ENCODE measurements at regions not wholly inside any gene's neighbourhood (a gene's known extent, or its start where the extent isn't known, plus 50 kb on each side); places are given as distances from the start of the nearest gene placed in this dataset.

DNA sequence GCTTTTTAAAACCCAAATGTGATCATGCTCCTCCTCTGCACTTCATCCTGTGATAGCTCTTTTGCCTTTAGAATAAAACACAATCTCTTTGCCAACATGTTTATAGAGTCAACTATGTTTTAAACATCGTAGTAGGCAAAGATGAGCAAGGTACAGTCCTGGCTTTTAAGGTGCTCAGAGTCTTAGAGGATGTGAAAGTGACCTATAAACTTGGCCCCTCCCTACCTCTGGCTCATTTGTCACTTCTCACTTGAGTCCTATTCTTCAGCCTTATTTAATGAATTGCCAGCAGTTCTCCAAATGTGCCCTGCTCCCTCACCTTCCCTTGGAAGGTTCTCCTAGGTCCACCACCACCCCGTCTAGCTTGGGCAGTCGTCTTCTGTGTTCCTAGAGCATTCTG lies 617.0 kb upstream of the NR5A2 start:
- TF ChIP-seq CTCF (conservative IDR thresholded peaks at IDR 0.05; ENCODE audit: control insufficient read depth, insufficient read depth, low read depth, low read length) = no peak

DNA sequence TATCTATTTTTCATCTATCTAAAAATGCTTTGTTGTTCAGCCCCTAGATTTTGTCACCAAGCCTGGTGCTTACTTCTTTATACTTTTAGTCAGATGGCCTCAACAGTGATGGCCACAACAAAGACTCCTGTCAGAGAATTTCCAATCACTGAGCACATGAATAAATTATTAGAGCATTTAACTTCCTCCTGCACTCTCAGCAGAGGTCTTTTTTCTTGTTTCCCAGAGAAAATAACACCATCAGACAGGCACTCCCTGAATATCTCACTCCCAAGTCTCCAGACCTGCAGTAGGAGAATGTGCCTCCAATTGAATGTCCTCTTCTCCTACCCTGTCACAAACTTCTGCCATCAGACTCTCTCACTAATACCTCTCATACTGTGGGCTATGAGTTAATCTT lies 616.0 kb upstream of the NR5A2 start:
- no peak overlapping the region for H3K4me3 ChIP-seq (ENCODE audit: control insufficient read depth, low read depth, low read length)
- DNase-seq (ENCODE audit: low read depth) = no peak
- TF ChIP-seq CTCF (conservative IDR thresholded peaks at IDR 0.05; ENCODE audit: control insufficient read depth, insufficient read depth, low read depth, low read length) = no peak

More for the DNA sequence above, 617.0 kb upstream of the NR5A2 start:
- no peak overlapping the region for H3K4me3 ChIP-seq (ENCODE audit: control insufficient read depth, low read depth, low read length)
- DNase-seq (ENCODE audit: low read depth) = no peak

DNA sequence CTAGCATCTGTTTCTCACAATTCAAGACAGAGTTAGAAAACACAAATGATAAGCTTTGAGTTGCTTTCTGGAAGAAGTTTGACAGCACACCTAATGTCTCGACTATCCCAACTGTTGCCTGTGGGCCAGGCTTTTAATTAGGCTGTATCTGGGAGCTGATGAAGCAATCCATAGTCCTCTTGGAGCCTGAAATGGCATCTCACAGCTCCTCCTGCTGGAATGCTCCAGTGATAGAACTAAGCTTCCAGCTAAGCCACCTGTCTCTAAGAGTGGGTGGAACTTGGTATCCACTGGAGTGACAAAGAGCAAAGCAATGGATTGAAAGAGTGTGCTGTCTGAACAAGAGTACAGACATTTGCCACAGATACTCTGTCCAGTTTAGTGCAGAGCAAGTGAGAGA lies 605.3 kb upstream of the NR5A2 start:
- H3K4me3 ChIP-seq (ENCODE audit: control insufficient read depth, low read depth, low read length) = no peak overlapping the region
- TF ChIP-seq CTCF (conservative IDR thresholded peaks at IDR 0.05; ENCODE audit: control insufficient read depth, insufficient read depth, low read depth, low read length) = peak; percentile 33
- DNase-seq (ENCODE audit: low read depth) = peak; percentile 34

- TF ChIP-seq CTCF (conservative IDR thresholded peaks at IDR 0.05; ENCODE audit: control insufficient read depth, insufficient read depth, low read depth, low read length) = no peak
- no peak overlapping the region for H3K4me3 ChIP-seq (ENCODE audit: control insufficient read depth, low read depth, low read length)
- DNase-seq (ENCODE audit: low read depth) = no peak
These were observed 579.6 kb upstream of the NR5A2 start for GRCh38 chr1:199447906-199448305.

DNA sequence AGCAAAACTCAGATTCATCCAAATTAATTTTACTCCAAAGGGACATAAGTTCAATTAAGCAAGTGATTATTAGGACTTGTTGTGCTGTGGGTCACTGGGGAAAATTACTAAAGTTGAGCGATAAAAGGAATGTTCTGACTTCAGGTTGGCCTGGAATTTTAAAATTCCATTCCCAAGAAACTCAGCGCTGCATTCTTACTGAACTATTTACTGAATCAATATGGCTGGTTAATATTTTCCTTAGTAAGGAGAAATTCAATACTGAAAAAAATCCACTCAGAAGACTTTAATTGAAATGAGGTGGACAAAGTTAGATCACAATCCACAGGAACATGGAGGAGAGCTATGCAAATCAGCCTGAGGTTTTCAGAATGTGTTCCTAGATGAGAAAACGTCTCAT lies 578.9 kb upstream of the NR5A2 start:
- TF ChIP-seq CTCF (conservative IDR thresholded peaks at IDR 0.05; ENCODE audit: control insufficient read depth, insufficient read depth, low read depth, low read length) = no peak
- DNase-seq (ENCODE audit: low read depth) = no peak
- no peak overlapping the region for H3K4me3 ChIP-seq (ENCODE audit: control insufficient read depth, low read depth, low read length)

DNA sequence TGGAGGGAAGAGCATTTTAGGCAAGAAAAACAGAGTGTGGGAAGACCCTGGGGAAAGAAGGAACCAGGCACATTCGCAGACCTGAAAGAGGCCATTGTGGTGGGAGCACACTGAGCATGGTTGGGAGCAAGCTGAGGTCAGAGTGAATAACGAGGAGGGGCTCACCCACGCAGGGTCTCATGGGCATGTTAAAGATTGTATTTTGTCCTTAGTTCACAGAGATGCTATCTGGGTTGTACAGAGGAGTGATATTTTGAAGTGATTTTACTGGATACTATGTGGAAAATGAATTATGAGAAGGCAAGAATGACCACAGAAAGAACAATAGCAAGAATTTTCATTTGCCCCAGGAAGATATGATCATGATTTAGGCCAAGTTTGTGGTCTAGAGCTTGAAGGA lies 578.3 kb upstream of the NR5A2 start:
- no peak for DNase-seq (ENCODE audit: low read depth)
- no peak overlapping the region for H3K4me3 ChIP-seq (ENCODE audit: control insufficient read depth, low read depth, low read length)
- TF ChIP-seq CTCF (conservative IDR thresholded peaks at IDR 0.05; ENCODE audit: control insufficient read depth, insufficient read depth, low read depth, low read length) = no peak

GRCh38 chr1:199449681-199450080 lies 577.8 kb upstream of the NR5A2 start:
- TF ChIP-seq CTCF (conservative IDR thresholded peaks at IDR 0.05; ENCODE audit: control insufficient read depth, insufficient read depth, low read depth, low read length) = no peak
- H3K4me3 ChIP-seq (ENCODE audit: control insufficient read depth, low read depth, low read length) = no peak overlapping the region
- DNase-seq (ENCODE audit: low read depth) = no peak

All from fibroblast of mammary gland (primary cell).